K562 (cell line): ENCODE measurements at regions not wholly inside any gene's neighbourhood (a gene's known extent, or its start where the extent isn't known, plus 50 kb on each side); places are given as distances from the start of the nearest gene placed in this dataset.

Source experiments
- ATAC-seq: fragments of 200-7000 bp; cut with Tn5 transposase; 3 replicates; pipeline ENCODE4 v1.9.1; 2020; ENCODE audit warnings: moderate library complexity
- BruUV-seq: library from RNA; stranded (reverse); fragments of 400-500 nt; replicated peaks from 2 replicates; lab custom pipeline; 2021; lab: Mats Ljungman, UMichigan
- CTCF ChIA-PET: fragments of 300-600 bp; formaldehyde crosslinking; extraction: SDS; loops from one replicate; lab custom pipeline; 2021; ENCODE audit warnings: low intra/inter-chr PET ratio; lab: Yijun Ruan, JAX
- POLR2A ChIA-PET: fragments of 300-600, 350-650 bp; sonication (Branson Sonifier 250); formaldehyde crosslinking; extraction: SDS; loops from one replicate; lab custom pipeline; 2021; ENCODE audit warnings: antibody characterized with exemption, inconsistent platforms; lab: Yijun Ruan, JAX
- DNase-seq, 4 experiments: peaks; one replicate each; pipeline versions ENCODE4 v3.0.0 to v3.0.0-alpha.2; 2011 to 2018; ENCODE audit warnings: low spot score in 3 of 4, mixed read lengths in 3 of 4; ENCODE audit errors: extremely low read depth in 1 of 4
- FAIRE-seq: peaks from 2 replicates; lab custom pipeline; 2011; peaks lifted over from hg19 to GRCh38; lab: Jason Lieb, UNC
- H2AFZ ChIP-seq: 2 replicates; pipeline ENCODE4 v1.6.0; 2011; ENCODE audit warnings: low read depth, low read length, control low read depth, inconsistent platforms
- H3K27ac ChIP-seq: fragments of 200-600 bp; 3 replicates; pipeline ENCODE4 v1.8.0; 2011; ENCODE audit warnings: low read depth, mild to moderate bottlenecking, control low read depth, inconsistent platforms, low read length, moderate library complexity, mixed read lengths; ENCODE audit errors: extremely low read depth
- H3K27me3 ChIP-seq, 2 experiments: fragments of 300-600 bp in 1 of 2; 2 replicates in 1 of 2; 3 replicates in 1 of 2; pipeline versions ENCODE4 v1.6.0 to v1.8.0; 2011; ENCODE audit warnings: inconsistent platforms in 2 of 2, low read length in 2 of 2, mild to moderate bottlenecking in 1 of 2, mixed read lengths in 1 of 2, moderate library complexity in 1 of 2; ENCODE audit not compliant: control insufficient read depth in 2 of 2, insufficient read depth in 2 of 2
- H3K36me3 ChIP-seq: fragments of 300-600 bp; 3 replicates; pipeline ENCODE4 v1.8.0; 2011; ENCODE audit warnings: mild to moderate bottlenecking, low read length, inconsistent platforms; ENCODE audit not compliant: control insufficient read depth, insufficient read depth
- H3K4me1 ChIP-seq, 2 experiments: fragments of 200-600 bp in 1 of 2; replicated peaks in 1 of 2; 2 replicates in 1 of 2; 3 replicates in 1 of 2; pipeline versions ENCODE4 v1.5.1 to v1.8.0; 2011; ENCODE audit warnings: inconsistent platforms in 2 of 2, low read length in 2 of 2, mild to moderate bottlenecking in 1 of 2, mixed read lengths in 1 of 2, moderate library complexity in 1 of 2; ENCODE audit not compliant: control insufficient read depth in 2 of 2, insufficient read depth in 2 of 2
- H3K4me2 ChIP-seq: 2 replicates; pipeline ENCODE4 v1.6.1; 2011; ENCODE audit warnings: low read length, control low read depth, inconsistent platforms, mixed read lengths; ENCODE audit not compliant: insufficient read depth
- H3K4me3 ChIP-seq: fragments of 200-600 bp; sonication (generic), shearing (Covaris generic); 2 replicates; pipeline ENCODE4 v1.5.1; 2016; ENCODE audit warnings: control low read depth, inconsistent platforms
- H3K79me2 ChIP-seq: fragments of 200-600 bp; 3 replicates; pipeline ENCODE4 v1.8.0; 2011; ENCODE audit warnings: low read length, inconsistent platforms; ENCODE audit not compliant: control insufficient read depth, insufficient read depth
- H3K9ac ChIP-seq, 2 experiments: 2 replicates each; pipeline versions ENCODE4 v1.6.0 to v1.6.1; 2011; ENCODE audit warnings: low read depth in 2 of 2, low read length in 2 of 2, control low read depth in 1 of 2, inconsistent platforms in 1 of 2, mild to moderate bottlenecking in 1 of 2, mixed read lengths in 1 of 2; ENCODE audit not compliant: insufficient read depth in 1 of 2
- H3K9me1 ChIP-seq: one replicate; pipeline ENCODE4 v1.6.0; 2011; ENCODE audit warnings: inconsistent platforms, mild to moderate bottlenecking, low read length, moderate library complexity; ENCODE audit not compliant: control insufficient read depth, insufficient read depth
- H3K9me3 ChIP-seq: replicated peaks from 2 replicates; pipeline ENCODE4 v1.5.1; 2011; ENCODE audit warnings: low read depth, low read length, inconsistent platforms; ENCODE audit not compliant: control insufficient read depth, insufficient read depth
- H4K20me1 ChIP-seq: replicated peaks from 2 replicates; pipeline ENCODE4 v1.6.1; 2011; ENCODE audit warnings: low read length, inconsistent platforms, mixed read lengths; ENCODE audit not compliant: control insufficient read depth, insufficient read depth
- BCOR ChIP-seq: fragments of 450-650 bp; IDR thresholded peaks from 2 replicates; pipeline ENCODE4 v1.6.1; 2016
- CBX1 ChIP-seq: sonication (generic); IDR thresholded peaks from 2 replicates; pipeline ENCODE4 v1.6.1; 2016; ENCODE audit warnings: antibody characterized with exemption, low read depth, mild to moderate bottlenecking
- CHD4 ChIP-seq: fragments of 200-600 bp; sonication (generic); IDR thresholded peaks from 3 replicates; pipeline ENCODE4 v1.6.1; 2012; ENCODE audit warnings: low read depth, mild to moderate bottlenecking, mixed read lengths, low read length, inconsistent platforms; ENCODE audit not compliant: insufficient read depth, insufficient replicate concordance, poor library complexity, severe bottlenecking
- HDAC2 ChIP-seq: fragments of 450-650 bp; IDR thresholded peaks from 2 replicates; pipeline ENCODE4 v1.6.1; 2016; ENCODE audit warnings: mild to moderate bottlenecking
- RBM25 ChIP-seq: fragments of 200-400 bp; formaldehyde crosslinking; IDR thresholded peaks from 2 replicates; pipeline ENCODE4 v1.6.1; 2018; ENCODE audit warnings: low read length, low read depth, moderate library complexity; ENCODE audit not compliant: severe bottlenecking
- RCOR1 ChIP-seq, 2 experiments: IDR thresholded peaks; 2 replicates each; pipeline ENCODE4 v1.6.1; 2012; ENCODE audit warnings: low read depth in 2 of 2, low read length in 2 of 2, borderline replicate concordance in 1 of 2, improper control_type of control experiment in 1 of 2
- SETDB1 ChIP-seq: IDR thresholded peaks from one replicate; pipeline ENCODE4 v1.6.1; 2012; ENCODE audit warnings: low read length, control low read depth, inconsistent platforms
- SMAD4 ChIP-seq: fragments of 250-450 bp; sonication (Bioruptor Pico); conservative IDR thresholded peaks from 2 replicates; pipeline ENCODE4 v1.8.0; 2021; ENCODE audit warnings: inconsistent platforms, mild to moderate bottlenecking, moderate library complexity
- TBP ChIP-seq: optimal IDR thresholded peaks from 2 replicates; pipeline ENCODE3; 2011; ENCODE audit warnings: low read depth, low read length, improper control_type of control experiment
- U2AF2 ChIP-seq: fragments of 200-400 bp; formaldehyde crosslinking; optimal IDR thresholded peaks from 2 replicates; pipeline ENCODE3; 2017; ENCODE audit warnings: low read depth, mild to moderate bottlenecking, low read length
- ZNF668 ChIP-seq: fragments of 250-450 bp; sonication (Bioruptor Pico); IDR thresholded peaks from 2 replicates; pipeline ENCODE4 v1.8.0; 2022; ENCODE audit warnings: mild to moderate bottlenecking, inconsistent platforms
- in situ Hi-C: fragments of 300-500 bp; cut with MboI; formaldehyde crosslinking; loops from 4 replicates; pipeline ENCODE4 v1.15.0; 2018; ENCODE audit warnings: inconsistent platforms, mixed read lengths
- intact Hi-C: fragments of 100-400 bp; cut with micrococcal nuclease; formaldehyde crosslinking; loops from 2 replicates; pipeline ENCODE4 v1.14.2; 2022

GRCh38 chr16:79915761-79916160 is 315.2 kb upstream of the MAF start:
- in situ Hi-C loops (no loop called here), intact Hi-C loops (no loop called here)
- ATAC-seq (no peak), FAIRE-seq (no peak), DNase-seq (no peak)
- Histone ChIP-seq H3K4me2 (no peak overlapping the region), H3K9ac (no peak overlapping the region), H2AFZ (peak overlapping the region; percentile 79; the same call in 1 of the 2 replicates), H3K27me3 (no peaks in the 10 kb centered on the region), H4K20me1 (no peaks in the 10 kb centered on the region), H3K9me3 (no peaks in the 10 kb centered on the region), H3K4me1 (peaks cover 0 to 14% of the 10 kb centered on the region in 2 experiments; a peak in 3 of 5 replicates), H3K27ac (no peak overlapping the region), H3K36me3 (no peaks in the 10 kb centered on the region), H3K4me3 (no peak overlapping the region), H3K79me2 (no peaks in the 10 kb centered on the region), H3K9me1 (no peaks in the 10 kb centered on the region)
- POLR2A ChIA-PET = interaction anchor here (0.7 to 1.8 kb wide), 2 partner anchors 13 to 21 kb away, joined by 3 to 7 read pairs; no protein-coding TSS in a partner anchor
- TF ChIP-seq CHD4 = peak; percentile 35
- no peak for TF ChIP-seq SETDB1
- TF ChIP-seq RCOR1 (IDR thresholded peaks at IDR 0.05; ENCODE audit: borderline replicate concordance in 1 of 2, low read depth in 2 of 2, low read length in 2 of 2) = peak in 1 of 2 experiments; percentile 64; a peak in 1 of 4 replicates
- TF ChIP-seq TBP = no peak
- TF ChIP-seq CBX1 = peak; percentile 74; the same call in 1 of the 2 replicates
- peak; percentile 81 for TF ChIP-seq RBM25
- TF ChIP-seq BCOR = peak; percentile 76
- TF ChIP-seq ZNF668 (CRISPR knock-in tag) = no peak
- peak; percentile 59; the same call in 1 of the 2 replicates for TF ChIP-seq HDAC2
- TF ChIP-seq SMAD4 (CRISPR knock-in tag) = 0 out of 2 replicates have a peak, but pooled peaks have one; percentile 13
- no peak for TF ChIP-seq U2AF2
- no TSS peak for BruUV-seq
- CTCF ChIA-PET = no interaction called here
